Naive B cell (primary cell): ENCODE measurements at regions not wholly inside any gene's neighbourhood (a gene's known extent, or its start where the extent isn't known, plus 50 kb on each side); places are given as distances from the start of the nearest gene placed in this dataset.
"Not testable (repeated sequence)": the region's sequence is repeated elsewhere in the genome, so short reads cannot be mapped to it uniquely, and the experiment has no call there.

ENCODE experiments used
- ATAC-seq, 2 donors: fragments of 150-1000 bp; cut with Tn5 transposase; 2 replicates each; pipeline ENCODE4 v1.10.0; 2021; ENCODE audit warnings: low read depth in 2 of 2, mild to moderate bottlenecking in 2 of 2, moderate library complexity in 2 of 2
- DNase-seq: peaks from one replicate; pipeline ENCODE4 v3.0.0; 2022
- H3K27ac Mint-ChIP-seq, 6 donors: one replicate each; pipeline ENCODE4 v1.8.0; 2020 to 2022; ENCODE audit warnings: mild to moderate bottlenecking in 6 of 6, mixed read lengths in 6 of 6, moderate library complexity in 5 of 6, inconsistent platforms in 2 of 6
- H3K27me3 Mint-ChIP-seq, 3 donors: one replicate each; pipeline ENCODE4 v1.8.0; 2021 to 2022; ENCODE audit warnings: mixed read lengths in 3 of 3, mild to moderate bottlenecking in 1 of 3
- H3K36me3 Mint-ChIP-seq, 2 donors: one replicate each; pipeline ENCODE4 v1.8.0; 2020 to 2022; ENCODE audit warnings: mixed read lengths in 2 of 2, inconsistent platforms in 1 of 2, mild to moderate bottlenecking in 1 of 2
- H3K4me1 Mint-ChIP-seq, 3 donors: one replicate each; pipeline ENCODE4 v1.8.0; 2020 to 2022; ENCODE audit warnings: mixed read lengths in 3 of 3, inconsistent platforms in 1 of 3, mild to moderate bottlenecking in 1 of 3, moderate library complexity in 1 of 3
- H3K4me3 Mint-ChIP-seq, 8 donors: one replicate each; pipeline ENCODE4 v1.8.0; 2020 to 2022; ENCODE audit warnings: mild to moderate bottlenecking in 8 of 8, mixed read lengths in 8 of 8, moderate library complexity in 8 of 8, inconsistent platforms in 2 of 8
- H3K9me3 Mint-ChIP-seq, 7 donors: one replicate each; pipeline ENCODE4 v1.8.0; 2020 to 2022; ENCODE audit warnings: mixed read lengths in 7 of 7, mild to moderate bottlenecking in 5 of 7, inconsistent platforms in 2 of 7, moderate library complexity in 1 of 7

DNA sequence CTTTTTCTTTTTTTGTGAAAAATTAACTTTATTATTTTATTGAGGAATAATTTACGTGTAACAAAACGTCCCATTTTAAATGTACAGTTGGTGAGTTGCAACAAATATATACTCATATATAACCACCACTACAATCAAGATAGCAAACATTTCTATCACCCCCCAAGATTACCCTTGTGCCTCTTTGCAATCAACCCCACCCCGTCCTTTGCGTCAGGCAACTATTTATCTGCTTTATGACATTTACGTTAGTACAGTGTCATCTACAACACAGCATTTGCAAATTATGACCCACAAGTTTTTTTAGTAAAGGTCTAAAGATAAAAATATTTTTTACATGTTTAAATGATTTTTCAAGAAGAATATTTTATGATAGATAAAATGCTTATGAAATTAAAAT lies 485.6 kb upstream of the SOX9 start:
- ATAC-seq: no peak

DNA sequence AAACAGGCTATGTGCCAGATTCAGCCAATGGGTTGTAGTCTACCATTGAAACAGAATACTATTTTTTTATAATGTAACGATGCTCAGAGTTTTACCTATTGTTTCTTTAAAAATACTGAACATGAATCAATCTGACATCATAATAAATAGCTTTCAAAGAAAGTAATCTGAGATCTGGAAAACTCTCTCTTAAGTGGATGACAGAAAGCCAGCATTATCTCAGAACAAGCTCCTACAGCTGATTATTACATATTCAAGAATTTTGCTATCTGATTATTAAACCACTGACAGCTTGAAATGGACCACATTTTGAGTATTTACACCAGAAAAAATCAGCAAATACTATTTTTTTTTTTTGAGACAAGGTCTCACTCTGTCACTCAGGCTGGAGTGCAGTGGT lies 484.2 kb upstream of the SOX9 start:
- H3K4me1 Mint-ChIP-seq: no peaks in the 10 kb centered on the region
- H3K27ac Mint-ChIP-seq: no peak overlapping the region
- no peaks in the 10 kb centered on the region for H3K27me3 Mint-ChIP-seq
- H3K9me3 Mint-ChIP-seq: peaks cover 0 to 7% (median 5%) of the 10 kb centered on the region in 7 donors
- H3K36me3 Mint-ChIP-seq: no peaks in the 10 kb centered on the region
- DNase-seq (no peak), ATAC-seq (no peak)
- H3K4me3 Mint-ChIP-seq: no peak overlapping the region

More for the DNA sequence above, 485.6 kb upstream of the SOX9 start:
- no peaks in the 10 kb centered on the region for H3K36me3 Mint-ChIP-seq
- no peaks in the 10 kb centered on the region for H3K27me3 Mint-ChIP-seq
- H3K9me3 Mint-ChIP-seq: peaks cover 0 to 7% (median 2%) of the 10 kb centered on the region in 7 donors
- H3K27ac Mint-ChIP-seq: no peak overlapping the region
- H3K4me1 Mint-ChIP-seq: no peaks in the 10 kb centered on the region
- H3K4me3 Mint-ChIP-seq: no peak overlapping the region
- DNase-seq: no peak

DNA sequence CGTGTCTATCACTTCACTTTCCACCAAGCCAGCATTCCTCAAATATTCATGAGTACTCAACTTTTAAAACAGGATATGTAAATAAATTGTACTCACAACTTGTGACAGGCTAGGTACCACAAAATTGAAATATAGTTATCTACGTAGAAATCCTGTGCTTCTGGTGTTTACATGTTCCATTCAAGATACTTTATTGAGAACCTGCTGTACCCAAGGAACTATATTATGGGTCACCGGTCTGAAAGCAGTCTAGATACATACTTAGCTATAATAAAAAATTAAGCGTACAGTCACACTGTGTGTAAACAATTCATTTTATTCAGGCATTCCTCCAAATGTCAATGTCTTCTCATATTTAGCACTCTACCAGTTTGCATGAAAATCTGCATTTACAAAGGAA lies 482.2 kb upstream of the SOX9 start:
- no peak for DNase-seq
- ATAC-seq: no peak
- Mint-ChIP-seq H3K36me3 (no peaks in the 10 kb centered on the region), H3K4me1 (no peaks in the 10 kb centered on the region), H3K27me3 (no peaks in the 10 kb centered on the region), H3K27ac (no peak overlapping the region), H3K9me3 (peaks cover 0 to 8% (median 4%) of the 10 kb centered on the region in 7 donors), H3K4me3 (no peak overlapping the region)

DNA sequence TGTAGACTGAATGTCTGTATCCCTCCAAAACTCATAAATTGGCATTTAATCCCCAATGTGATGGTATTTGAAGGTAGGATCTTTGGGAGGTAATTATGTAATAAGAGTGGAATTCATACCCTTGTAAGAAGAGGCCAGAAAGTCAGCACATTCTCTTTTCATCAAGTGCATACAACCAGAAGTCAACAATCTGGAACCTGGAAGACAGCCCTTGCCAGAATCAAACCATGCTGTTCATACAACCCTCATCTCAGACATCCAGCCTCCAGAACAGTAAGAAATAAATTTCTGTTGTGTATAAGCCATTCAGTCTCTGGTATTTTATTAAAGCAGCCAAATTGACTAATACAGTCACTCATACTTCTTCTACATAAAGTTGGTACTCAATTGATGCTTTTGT lies 481.0 kb upstream of the SOX9 start:
- DNase-seq (no peak), ATAC-seq (no peak)
- Mint-ChIP-seq H3K4me3 (no peak overlapping the region), H3K27ac (no peak overlapping the region), H3K9me3 (peaks cover under 1 to 11% (median 7%) of the 10 kb centered on the region in 7 donors), H3K27me3 (no peaks in the 10 kb centered on the region), H3K4me1 (no peaks in the 10 kb centered on the region), H3K36me3 (no peaks in the 10 kb centered on the region)

DNA sequence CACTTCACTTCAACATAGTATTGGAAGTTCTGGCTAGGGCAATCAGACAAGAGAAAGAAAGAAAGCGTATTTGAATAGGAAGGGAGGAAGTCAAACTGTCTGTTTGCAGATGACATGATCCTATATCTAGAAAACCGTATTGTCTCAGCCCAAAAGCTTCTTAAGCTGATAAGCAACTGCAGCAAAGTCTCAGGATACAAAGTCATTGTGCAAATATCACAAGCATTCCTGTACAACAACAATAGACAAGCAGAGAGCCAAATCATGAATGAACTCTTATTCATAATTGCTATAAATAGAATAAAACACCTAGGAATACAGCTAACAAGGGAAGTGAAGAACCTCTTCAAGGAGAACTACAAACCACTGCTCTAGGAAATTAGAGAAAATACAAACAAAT lies 473.9 kb upstream of the SOX9 start:
- H3K4me1 Mint-ChIP-seq, ATAC-seq, H3K4me3 Mint-ChIP-seq, H3K27ac Mint-ChIP-seq, H3K27me3 Mint-ChIP-seq, DNase-seq, H3K36me3 Mint-ChIP-seq: not testable (repeated sequence)
- H3K9me3 Mint-ChIP-seq: peaks cover 6 to 22% (median 16%) of the 10 kb centered on the region in 7 donors

DNA sequence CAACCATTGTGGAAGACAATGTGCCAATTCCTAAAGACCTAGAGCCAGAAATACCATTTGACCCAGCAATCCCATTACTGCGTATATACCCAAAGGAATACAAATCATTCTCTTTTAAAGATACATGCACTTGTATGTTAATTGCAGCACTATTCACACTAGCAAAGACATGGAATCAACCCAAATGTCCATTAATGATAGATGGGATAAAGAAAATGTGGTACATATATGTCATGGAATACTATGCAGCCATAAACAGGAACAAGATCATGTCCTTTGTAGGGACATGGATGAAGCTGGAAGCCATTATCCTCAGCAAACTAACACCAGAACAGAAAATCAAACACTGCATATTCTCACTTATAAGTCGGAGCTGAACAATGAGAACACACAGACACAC lies 472.5 kb upstream of the SOX9 start:
- not testable (repeated sequence) for H3K27ac Mint-ChIP-seq, H3K27me3 Mint-ChIP-seq, DNase-seq, ATAC-seq, H3K4me1 Mint-ChIP-seq, H3K4me3 Mint-ChIP-seq, H3K36me3 Mint-ChIP-seq
- H3K9me3 Mint-ChIP-seq: peaks cover 9 to 28% (median 19%) of the 10 kb centered on the region in 7 donors

DNA sequence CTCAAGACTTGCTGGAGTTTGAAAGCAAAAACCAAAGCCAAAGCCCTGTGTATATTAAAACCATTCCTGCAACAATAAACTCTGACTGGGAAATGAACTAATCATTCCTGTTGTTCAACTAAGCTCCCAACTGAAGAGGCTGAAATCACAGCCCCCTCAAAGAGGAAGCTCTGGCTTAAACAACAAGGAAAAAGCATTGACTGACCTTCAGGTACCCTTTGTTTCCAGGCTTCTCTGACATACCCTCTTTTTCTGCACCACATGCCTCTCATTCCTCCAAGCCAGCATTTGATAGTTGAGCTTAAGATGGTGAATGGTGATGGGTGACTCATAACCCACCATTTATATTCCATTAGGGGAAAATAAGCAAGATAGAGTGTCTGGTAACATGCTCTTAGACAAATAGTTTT lies 470.9 kb upstream of the SOX9 start:
- Mint-ChIP-seq H3K4me3 (no peak overlapping the region), H3K4me1 (no peaks in the 10 kb centered on the region), H3K27me3 (no peaks in the 10 kb centered on the region), H3K27ac (no peak overlapping the region), H3K36me3 (no peaks in the 10 kb centered on the region), H3K9me3 (peaks cover 6 to 30% (median 14%) of the 10 kb centered on the region in 7 donors)
- ATAC-seq: no peak
- DNase-seq: no peak

DNA sequence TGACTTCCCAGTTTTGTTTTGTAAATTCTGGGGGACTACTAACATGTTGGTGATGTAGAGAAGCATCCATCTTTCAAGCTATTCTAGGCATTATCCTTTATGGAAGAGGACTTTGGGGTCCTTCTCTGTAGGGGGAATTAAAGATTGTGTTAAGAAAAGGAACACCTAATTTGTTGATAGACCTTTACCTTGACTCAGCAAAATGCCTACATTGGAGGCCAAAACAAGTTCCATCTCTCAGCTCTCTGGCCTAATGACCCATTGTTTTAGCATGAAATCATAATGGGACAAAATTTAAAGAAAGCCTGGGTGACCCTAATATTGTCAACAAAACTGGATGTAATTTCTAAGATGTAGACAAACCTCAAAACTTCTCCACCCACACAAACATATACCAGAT lies 465.3 kb upstream of the SOX9 start:
- Mint-ChIP-seq H3K27me3 (no peaks in the 10 kb centered on the region), H3K9me3 (peaks cover 3 to 37% (median 12%) of the 10 kb centered on the region in 7 donors), H3K36me3 (no peaks in the 10 kb centered on the region), H3K4me3 (no peak overlapping the region), H3K4me1 (no peaks in the 10 kb centered on the region), H3K27ac (no peak overlapping the region)
- ATAC-seq (no peak), DNase-seq (no peak)

DNA sequence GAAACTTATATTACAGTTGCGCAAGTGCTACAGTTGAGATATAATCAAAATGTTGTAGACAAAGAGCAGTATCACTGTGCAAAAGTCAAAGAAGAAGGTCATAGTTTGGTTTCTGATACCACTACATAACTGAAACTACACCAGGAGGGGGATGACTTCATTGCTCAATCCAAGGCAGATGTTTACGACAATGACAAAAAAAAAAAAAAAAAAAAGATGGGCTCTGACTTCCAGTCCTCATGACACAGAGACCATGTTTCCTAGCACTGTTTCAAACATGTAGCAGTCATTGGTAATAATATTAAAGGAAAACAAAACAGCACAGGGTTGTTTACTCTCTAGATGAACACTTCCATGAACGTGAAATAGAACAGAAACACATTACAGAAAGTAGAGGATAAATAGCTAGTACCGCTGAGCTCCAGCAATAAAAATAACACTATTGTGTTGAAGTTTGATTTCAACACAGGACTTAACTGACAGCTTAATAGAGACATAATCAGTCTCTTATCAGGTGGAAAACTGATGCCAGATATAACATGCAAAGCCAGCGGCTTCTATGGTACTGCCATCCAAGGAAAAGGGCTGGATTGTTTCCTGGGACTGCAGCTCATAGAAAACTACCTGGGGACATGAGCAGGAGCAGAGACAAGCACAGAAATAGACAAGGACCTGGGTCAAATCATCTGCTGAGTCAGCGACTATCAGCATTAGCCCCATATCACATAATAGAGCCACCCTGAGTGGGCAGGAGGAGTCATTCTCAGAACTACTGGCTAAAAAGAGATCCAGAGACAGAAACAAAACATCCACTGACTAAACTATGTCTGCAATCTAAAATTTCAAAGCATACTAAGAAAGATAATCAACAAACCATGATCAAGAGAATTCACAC lies 463.6 kb upstream of the SOX9 start:
- Mint-ChIP-seq H3K4me3 (no peak overlapping the region), H3K27ac (no peak overlapping the region)

DNA sequence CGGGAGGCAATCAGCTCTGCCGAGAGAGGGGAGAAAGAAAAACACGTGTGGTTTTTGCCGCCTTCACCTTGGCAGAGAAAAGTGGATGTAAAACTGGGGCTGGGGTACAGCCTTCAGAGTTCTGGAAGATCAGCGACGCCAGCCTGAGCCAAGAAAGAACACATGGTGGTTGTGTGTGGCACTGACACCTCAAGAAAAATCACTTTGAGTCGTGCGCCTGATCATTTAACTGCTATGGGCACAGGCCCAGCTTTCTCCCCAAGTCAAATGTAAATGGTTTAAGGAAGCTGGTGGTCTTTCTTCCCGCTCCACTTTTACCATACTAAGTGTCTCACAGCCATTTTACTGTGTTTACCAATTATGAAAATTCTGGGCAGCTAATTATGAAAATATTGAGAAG lies 461.8 kb upstream of the SOX9 start:
- H3K4me3 Mint-ChIP-seq: no peak overlapping the region
- H3K27me3 Mint-ChIP-seq: no peaks in the 10 kb centered on the region
- DNase-seq: no peak
- H3K36me3 Mint-ChIP-seq: no peaks in the 10 kb centered on the region
- no peaks in the 10 kb centered on the region for H3K4me1 Mint-ChIP-seq
- peaks cover 2 to 27% (median 13%) of the 10 kb centered on the region in 7 donors for H3K9me3 Mint-ChIP-seq
- ATAC-seq: no peak
- H3K27ac Mint-ChIP-seq: no peak overlapping the region

More for the DNA sequence above, 463.6 kb upstream of the SOX9 start:
- no peaks in the 10 kb centered on the region for H3K36me3 Mint-ChIP-seq
- DNase-seq (no peak), ATAC-seq (no peak)
- H3K4me1 Mint-ChIP-seq: no peaks in the 10 kb centered on the region
- H3K9me3 Mint-ChIP-seq: peaks cover under 1 to 33% (median 12%) of the 10 kb centered on the region in 7 donors
- no peaks in the 10 kb centered on the region for H3K27me3 Mint-ChIP-seq

DNA sequence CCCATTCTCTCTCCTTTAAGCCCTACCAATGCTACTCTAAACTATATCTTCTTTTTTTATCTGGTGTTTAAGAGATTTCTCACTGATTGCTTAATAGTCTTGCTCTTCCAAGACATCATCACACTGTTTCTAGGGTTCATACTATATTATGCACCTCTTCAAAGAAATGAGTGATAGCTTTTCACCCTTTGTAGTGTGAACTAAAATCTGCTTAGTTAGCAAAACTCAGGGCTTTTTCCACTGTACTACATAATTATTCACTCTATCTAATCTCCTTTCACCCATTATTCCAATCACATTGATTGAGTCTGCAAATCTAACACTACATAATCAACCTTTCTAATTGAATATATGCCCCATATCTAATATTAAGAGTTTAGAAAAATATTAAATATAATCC lies 456.0 kb upstream of the SOX9 start:
- no peaks in the 10 kb centered on the region for H3K27me3 Mint-ChIP-seq
- no peak overlapping the region for H3K4me3 Mint-ChIP-seq
- peaks cover 0 to 11% (median 4%) of the 10 kb centered on the region in 7 donors for H3K9me3 Mint-ChIP-seq
- no peak for ATAC-seq
- no peaks in the 10 kb centered on the region for H3K36me3 Mint-ChIP-seq
- H3K4me1 Mint-ChIP-seq: no peaks in the 10 kb centered on the region
- H3K27ac Mint-ChIP-seq: no peak overlapping the region
- no peak for DNase-seq

DNA sequence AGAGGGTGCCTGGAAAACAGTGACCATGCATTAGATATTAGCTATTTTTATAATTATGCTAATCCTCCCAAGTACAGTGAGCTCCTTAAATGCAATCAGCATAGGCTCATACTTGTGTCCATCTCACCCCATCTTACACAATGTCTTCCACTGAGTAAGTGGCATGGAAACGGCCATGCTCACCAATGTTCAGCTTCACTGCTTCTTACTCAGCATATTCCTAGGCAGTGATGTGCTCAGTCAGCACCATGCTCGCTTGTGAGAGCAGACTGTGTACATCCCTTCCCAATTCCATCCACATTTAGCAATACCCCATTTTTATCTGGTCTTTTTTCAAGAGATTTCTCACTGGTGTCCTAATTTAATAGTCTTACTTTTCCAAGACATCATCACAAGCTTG lies 454.8 kb upstream of the SOX9 start:
- Mint-ChIP-seq H3K36me3 (no peaks in the 10 kb centered on the region), H3K4me1 (no peaks in the 10 kb centered on the region), H3K4me3 (no peak overlapping the region), H3K27me3 (no peaks in the 10 kb centered on the region), H3K27ac (no peak overlapping the region), H3K9me3 (peaks cover 0 to 16% (median 4%) of the 10 kb centered on the region in 7 donors)
- DNase-seq: no peak
- no peak for ATAC-seq

DNA sequence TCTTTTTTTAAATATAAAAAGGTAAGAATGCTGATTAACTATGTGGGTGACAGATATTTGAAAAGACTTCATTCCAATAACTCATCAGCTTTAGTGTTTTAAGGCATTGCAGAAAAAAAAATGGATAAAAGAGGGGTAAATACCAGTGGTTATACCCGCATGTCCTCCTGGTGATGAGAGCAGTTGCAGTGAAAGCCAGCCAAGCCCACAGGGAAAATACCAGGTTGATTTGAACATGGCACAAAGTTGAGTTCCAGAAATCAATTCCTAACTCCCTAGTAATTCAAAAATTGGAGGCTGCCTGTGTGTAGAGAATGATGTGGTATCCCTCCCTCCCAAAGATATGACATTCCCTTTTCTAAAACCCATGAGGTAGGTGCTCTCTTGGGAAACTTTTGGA lies 453.2 kb upstream of the SOX9 start:
- H3K4me3 Mint-ChIP-seq: no peak overlapping the region
- peaks cover 2 to 18% (median 5%) of the 10 kb centered on the region in 7 donors for H3K9me3 Mint-ChIP-seq
- H3K27ac Mint-ChIP-seq: no peak overlapping the region
- H3K4me1 Mint-ChIP-seq: no peaks in the 10 kb centered on the region
- DNase-seq (no peak), ATAC-seq (no peak)
- H3K36me3 Mint-ChIP-seq: no peaks in the 10 kb centered on the region
- no peaks in the 10 kb centered on the region for H3K27me3 Mint-ChIP-seq

DNA sequence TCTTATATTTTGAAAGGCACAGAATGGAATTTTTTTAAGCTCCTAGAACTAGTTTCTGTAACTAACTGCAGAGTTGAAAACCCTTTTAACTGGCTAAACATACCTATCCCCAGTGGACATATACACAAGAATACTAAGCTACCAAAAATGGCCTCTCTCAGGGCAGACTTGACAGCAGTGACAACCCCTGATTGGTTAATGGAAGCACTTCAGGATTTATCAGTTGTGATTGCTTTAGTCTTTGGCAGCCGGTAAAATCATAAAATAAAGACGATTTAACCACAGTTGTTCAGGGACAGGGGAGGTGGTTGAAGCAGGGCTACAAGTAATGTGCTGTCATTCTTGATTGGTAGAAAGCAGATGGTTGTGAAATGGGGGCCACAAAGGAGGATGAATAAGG lies 452.0 kb upstream of the SOX9 start:
- no peaks in the 10 kb centered on the region for H3K4me1 Mint-ChIP-seq
- peaks cover 2 to 18% (median 5%) of the 10 kb centered on the region in 7 donors for H3K9me3 Mint-ChIP-seq
- DNase-seq (no peak), ATAC-seq (no peak)
- no peak overlapping the region for H3K27ac Mint-ChIP-seq
- no peaks in the 10 kb centered on the region for H3K36me3 Mint-ChIP-seq
- H3K4me3 Mint-ChIP-seq: no peak overlapping the region
- H3K27me3 Mint-ChIP-seq: no peaks in the 10 kb centered on the region
